ENCODE measurements at regions not wholly inside any gene's neighbourhood (a gene's known extent, or its start where the extent isn't known, plus 50 kb on each side); places are given as distances from the start of the nearest gene placed in this dataset.

- 66 to 75% methylated on average over 3 of the region's 3 CpGs for WGBS, 2 donors
- intact Hi-C loops (cut with DNase I), result no loop called here
Observed at GRCh38 chr4:165627128-165627527, 245.9 kb upstream of the TLL1 start.

GRCh38 chr4:165627548-165627947 lies 245.5 kb upstream of the TLL1 start:
- WGBS, 2 donors, result 71 to 74% methylated on average over 5 of the region's 5 CpGs
- Histone ChIP-seq H3K27ac (no peak overlapping the region), H3K27me3 (no peaks in the 10 kb centered on the region), H3K9me3 (no peaks in the 10 kb centered on the region), H3K4me3 (no peak overlapping the region), H3K36me3 (replicated peaks in 1 of 2; ENCODE audit: insufficient read depth in 1 of 2, low read depth in 2 of 2) (no peaks in the 10 kb centered on the region), H3K4me1 (no peaks in the 10 kb centered on the region)
- DNase-seq (no peak), ATAC-seq (no peak)
- TF ChIP-seq CTCF (IDR thresholded peaks at IDR 0.05), result no peak
- intact Hi-C loops (cut with DNase I), result no loop called here

More at GRCh38 chr4:165627128-165627527, 245.9 kb upstream of the TLL1 start:
- no peak for DNase-seq
- TF ChIP-seq POLR2A (IDR thresholded peaks at IDR 0.05) (no peak), CTCF (IDR thresholded peaks at IDR 0.05) (no peak)
- Histone ChIP-seq H3K36me3 (replicated peaks in 1 of 2; ENCODE audit: insufficient read depth in 1 of 2, low read depth in 2 of 2) (no peaks in the 10 kb centered on the region), H3K27me3 (no peaks in the 10 kb centered on the region), H3K9me3 (no peaks in the 10 kb centered on the region), H3K4me3 (no peak overlapping the region), H3K27ac (no peak overlapping the region), H3K4me1 (no peaks in the 10 kb centered on the region)
- no peak for ATAC-seq

GRCh38 chr4:165628572-165628971 lies 244.5 kb upstream of the TLL1 start:
- no peaks in the 10 kb centered on the region for H3K4me1 ChIP-seq
- no peaks in the 10 kb centered on the region for H3K27me3 ChIP-seq
- ATAC-seq (no peak), DNase-seq (no peak)
- 81 to 83% methylated on average over 3 of the region's 3 CpGs for WGBS, 2 donors
- H3K36me3 ChIP-seq (replicated peaks in 1 of 2; ENCODE audit: insufficient read depth in 1 of 2, low read depth in 2 of 2), result no peaks in the 10 kb centered on the region
- no peak overlapping the region for H3K27ac ChIP-seq
- TF ChIP-seq CTCF (IDR thresholded peaks at IDR 0.05), result no peak
- no peak for TF ChIP-seq POLR2A (IDR thresholded peaks at IDR 0.05)
- H3K4me3 ChIP-seq, result no peak overlapping the region
- intact Hi-C loops (cut with DNase I), result no loop called here
- H3K9me3 ChIP-seq, result no peaks in the 10 kb centered on the region

GRCh38 chr4:165630671-165631070 lies 242.4 kb upstream of the TLL1 start:
- intact Hi-C loops (cut with DNase I), result no loop called here
- H3K27ac ChIP-seq, result no peak overlapping the region
- DNase-seq (no peak), ATAC-seq (no peak)
- H3K27me3 ChIP-seq, result no peaks in the 10 kb centered on the region
- H3K36me3 ChIP-seq (replicated peaks in 1 of 2; ENCODE audit: insufficient read depth in 1 of 2, low read depth in 2 of 2), result no peaks in the 10 kb centered on the region
- no peaks in the 10 kb centered on the region for H3K9me3 ChIP-seq
- H3K4me1 ChIP-seq, result no peaks in the 10 kb centered on the region
- no peak for TF ChIP-seq CTCF (IDR thresholded peaks at IDR 0.05)
- TF ChIP-seq POLR2A (IDR thresholded peaks at IDR 0.05), result no peak
- no peak overlapping the region for H3K4me3 ChIP-seq

GRCh38 chr4:165631208-165631894 lies 241.7 kb upstream of the TLL1 start:
- no peaks in the 10 kb centered on the region for H3K27me3 ChIP-seq
- intact Hi-C loops (cut with DNase I), result no loop called here
- H3K9me3 ChIP-seq, result no peaks in the 10 kb centered on the region
- ATAC-seq (no peak), DNase-seq (no peak)
- H3K4me1 ChIP-seq, result no peaks in the 10 kb centered on the region
- TF ChIP-seq POLR2A (IDR thresholded peaks at IDR 0.05) (no peak), CTCF (IDR thresholded peaks at IDR 0.05) (no peak)
- WGBS, 2 donors, result 87 to 91% methylated on average over 3 of the region's 3 CpGs
- H3K27ac ChIP-seq, result no peak overlapping the region
- H3K36me3 ChIP-seq (replicated peaks in 1 of 2; ENCODE audit: insufficient read depth in 1 of 2, low read depth in 2 of 2), result no peaks in the 10 kb centered on the region
- no peak overlapping the region for H3K4me3 ChIP-seq
